ENCODE measurements at regions not wholly inside any gene's neighbourhood (a gene's known extent, or its start where the extent isn't known, plus 50 kb on each side); places are given as distances from the start of the nearest gene placed in this dataset.

DNA sequence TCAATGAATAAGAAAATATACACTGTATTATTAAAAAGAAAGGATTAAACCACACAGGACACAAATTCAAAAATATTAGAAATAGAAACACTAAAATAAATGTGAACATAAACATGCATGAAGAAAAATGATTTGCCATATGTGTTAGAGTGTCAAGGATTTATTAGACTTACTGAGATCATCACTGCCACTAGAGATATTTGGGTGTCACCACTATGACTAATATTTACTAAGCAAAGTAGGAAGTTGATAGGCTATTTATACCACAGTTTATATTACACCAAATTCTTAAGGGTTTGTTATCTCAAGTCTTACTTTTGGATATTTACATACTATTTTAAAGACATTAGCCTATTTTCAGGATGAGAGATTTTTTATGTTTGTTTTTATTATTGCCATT, 575.0 kb upstream of the SGO1 start:
- no peaks in the 10 kb centered on the region for H3K9me3 ChIP-seq (ENCODE audit: control insufficient read depth, insufficient read depth, low read depth, low read length)
- H3K27me3 ChIP-seq (ENCODE audit: control insufficient read depth, insufficient read depth, low read length), result no peaks in the 10 kb centered on the region
- no peaks in the 10 kb centered on the region for H3K36me3 ChIP-seq (ENCODE audit: control insufficient read depth, insufficient read depth, low read length)

DNA sequence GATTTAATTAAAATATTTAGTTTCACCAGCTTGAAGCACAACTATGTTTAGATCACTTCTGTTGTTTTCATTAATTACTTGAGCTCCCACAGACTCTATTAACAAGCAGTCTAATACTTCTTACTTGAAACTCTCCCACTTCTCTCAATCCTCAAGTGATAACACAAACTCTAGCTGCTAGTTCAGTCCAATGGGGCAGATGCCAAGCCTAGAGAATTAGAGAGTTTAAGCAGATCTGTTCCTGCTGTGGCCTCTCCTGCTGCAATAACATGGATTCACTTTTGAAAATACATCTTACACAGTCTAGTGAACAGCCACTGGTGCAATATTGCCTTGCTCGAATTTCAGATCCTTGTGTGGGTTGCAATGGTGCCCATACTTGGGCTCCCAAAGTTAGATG, 566.4 kb upstream of the SGO1 start:
- ChIA-PET POLR2A (no interaction called here), CTCF (no interaction called here)
- in situ Hi-C loops (cut with HindIII; ENCODE audit: low pct_unique_long_range_greater_than_20kb, low sequenced_read_pairs) (no loop called here), intact Hi-C loops (cut with micrococcal nuclease; ENCODE audit: unreplicated experiment) (no loop called here)
- H3K36me3 ChIP-seq (ENCODE audit: control insufficient read depth, insufficient read depth, low read length), result no peaks in the 10 kb centered on the region
- ATAC-seq, result no peak
- H3K27ac ChIP-seq (ENCODE audit: low read length), result no peak overlapping the region
- no TSS peak for BruUV-seq (replicated peaks)
- H3K4me1 ChIP-seq (ENCODE audit: control insufficient read depth, insufficient read depth, low read length), result no peaks in the 10 kb centered on the region
- no peak for DNase-seq (ENCODE audit: low read depth, low spot score)
- H3K9me3 ChIP-seq (ENCODE audit: control insufficient read depth, insufficient read depth, low read depth, low read length), result no peaks in the 10 kb centered on the region
- no peaks in the 10 kb centered on the region for H3K27me3 ChIP-seq (ENCODE audit: control insufficient read depth, insufficient read depth, low read length)
- H3K4me3 ChIP-seq (ENCODE audit: low read depth in 2 of 2, low read length in 2 of 2), result no peak overlapping the region
- TF ChIP-seq, protein P1, sequence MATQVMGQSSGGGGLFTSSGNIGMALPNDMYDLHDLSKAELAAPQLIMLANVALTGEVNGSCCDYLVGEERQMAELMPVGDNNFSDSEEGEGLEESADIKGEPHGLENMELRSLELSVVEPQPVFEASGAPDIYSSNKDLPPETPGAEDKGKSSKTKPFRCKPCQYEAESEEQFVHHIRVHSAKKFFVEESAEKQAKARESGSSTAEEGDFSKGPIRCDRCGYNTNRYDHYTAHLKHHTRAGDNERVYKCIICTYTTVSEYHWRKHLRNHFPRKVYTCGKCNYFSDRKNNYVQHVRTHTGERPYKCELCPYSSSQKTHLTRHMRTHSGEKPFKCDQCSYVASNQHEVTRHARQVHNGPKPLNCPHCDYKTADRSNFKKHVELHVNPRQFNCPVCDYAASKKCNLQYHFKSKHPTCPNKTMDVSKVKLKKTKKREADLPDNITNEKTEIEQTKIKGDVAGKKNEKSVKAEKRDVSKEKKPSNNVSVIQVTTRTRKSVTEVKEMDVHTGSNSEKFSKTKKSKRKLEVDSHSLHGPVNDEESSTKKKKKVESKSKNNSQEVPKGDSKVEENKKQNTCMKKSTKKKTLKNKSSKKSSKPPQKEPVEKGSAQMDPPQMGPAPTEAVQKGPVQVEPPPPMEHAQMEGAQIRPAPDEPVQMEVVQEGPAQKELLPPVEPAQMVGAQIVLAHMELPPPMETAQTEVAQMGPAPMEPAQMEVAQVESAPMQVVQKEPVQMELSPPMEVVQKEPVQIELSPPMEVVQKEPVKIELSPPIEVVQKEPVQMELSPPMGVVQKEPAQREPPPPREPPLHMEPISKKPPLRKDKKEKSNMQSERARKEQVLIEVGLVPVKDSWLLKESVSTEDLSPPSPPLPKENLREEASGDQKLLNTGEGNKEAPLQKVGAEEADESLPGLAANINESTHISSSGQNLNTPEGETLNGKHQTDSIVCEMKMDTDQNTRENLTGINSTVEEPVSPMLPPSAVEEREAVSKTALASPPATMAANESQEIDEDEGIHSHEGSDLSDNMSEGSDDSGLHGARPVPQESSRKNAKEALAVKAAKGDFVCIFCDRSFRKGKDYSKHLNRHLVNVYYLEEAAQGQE (IDR thresholded peaks at IDR 0.05; ENCODE audit: insufficient read depth in 1 of 2, low read depth in 2 of 2, low read length in 1 of 2), result no peak
- TF ChIP-seq TCF7L2 (IDR thresholded peaks at IDR 0.05; ENCODE audit: low read depth, low read length) (no peak), POLR2AphosphoS5 (IDR thresholded peaks at IDR 0.05; ENCODE audit: low read depth, low read length) (no peak), SIN3A (IDR thresholded peaks at IDR 0.05; ENCODE audit: borderline replicate concordance, insufficient read depth, low read depth, low read length) (no peak)
- TF ChIP-seq, protein P2, sequence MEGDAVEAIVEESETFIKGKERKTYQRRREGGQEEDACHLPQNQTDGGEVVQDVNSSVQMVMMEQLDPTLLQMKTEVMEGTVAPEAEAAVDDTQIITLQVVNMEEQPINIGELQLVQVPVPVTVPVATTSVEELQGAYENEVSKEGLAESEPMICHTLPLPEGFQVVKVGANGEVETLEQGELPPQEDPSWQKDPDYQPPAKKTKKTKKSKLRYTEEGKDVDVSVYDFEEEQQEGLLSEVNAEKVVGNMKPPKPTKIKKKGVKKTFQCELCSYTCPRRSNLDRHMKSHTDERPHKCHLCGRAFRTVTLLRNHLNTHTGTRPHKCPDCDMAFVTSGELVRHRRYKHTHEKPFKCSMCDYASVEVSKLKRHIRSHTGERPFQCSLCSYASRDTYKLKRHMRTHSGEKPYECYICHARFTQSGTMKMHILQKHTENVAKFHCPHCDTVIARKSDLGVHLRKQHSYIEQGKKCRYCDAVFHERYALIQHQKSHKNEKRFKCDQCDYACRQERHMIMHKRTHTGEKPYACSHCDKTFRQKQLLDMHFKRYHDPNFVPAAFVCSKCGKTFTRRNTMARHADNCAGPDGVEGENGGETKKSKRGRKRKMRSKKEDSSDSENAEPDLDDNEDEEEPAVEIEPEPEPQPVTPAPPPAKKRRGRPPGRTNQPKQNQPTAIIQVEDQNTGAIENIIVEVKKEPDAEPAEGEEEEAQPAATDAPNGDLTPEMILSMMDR (IDR thresholded peaks at IDR 0.05), result no peak

More for the DNA sequence above, 575.0 kb upstream of the SGO1 start:
- ATAC-seq (no peak), DNase-seq (ENCODE audit: low read depth, low spot score) (no peak)
- intact Hi-C loops (cut with micrococcal nuclease; ENCODE audit: unreplicated experiment), result no loop called here
- POLR2A ChIA-PET, result no interaction called here
- no TSS peak for BruUV-seq (replicated peaks)
- H3K4me1 ChIP-seq (ENCODE audit: control insufficient read depth, insufficient read depth, low read length), result no peaks in the 10 kb centered on the region
- no peak overlapping the region for H3K4me3 ChIP-seq (ENCODE audit: low read depth in 2 of 2, low read length in 2 of 2)
- CTCF ChIA-PET, result no interaction called here
- no peak overlapping the region for H3K27ac ChIP-seq (ENCODE audit: low read length)
- TF ChIP-seq, protein P1 (IDR thresholded peaks at IDR 0.05; ENCODE audit: insufficient read depth in 1 of 2, low read depth in 2 of 2, low read length in 1 of 2), result no peak
- TF ChIP-seq, protein P2 (IDR thresholded peaks at IDR 0.05), result no peak
- TF ChIP-seq POLR2AphosphoS5 (IDR thresholded peaks at IDR 0.05; ENCODE audit: low read depth, low read length) (no peak), SIN3A (IDR thresholded peaks at IDR 0.05; ENCODE audit: borderline replicate concordance, insufficient read depth, low read depth, low read length) (no peak), TCF7L2 (IDR thresholded peaks at IDR 0.05; ENCODE audit: low read depth, low read length) (no peak)
- in situ Hi-C loops (cut with HindIII; ENCODE audit: low pct_unique_long_range_greater_than_20kb, low sequenced_read_pairs), result no loop called here

All from Panc1 (cell line).